GM18868 (cell line): ENCODE measurements at regions not wholly inside any gene's neighbourhood (a gene's known extent, or its start where the extent isn't known, plus 50 kb on each side); places are given as distances from the start of the nearest gene placed in this dataset.
"Not testable (repeated sequence)": the region's sequence is repeated elsewhere in the genome, so short reads cannot be mapped to it uniquely, and the experiment has no call there.

Experiments used
- ATAC-seq: cut with Tn5 transposase; IDR thresholded peaks from one replicate; pipeline ENCODE4 v1.9.1; 2021; ENCODE audit warnings: mild to moderate bottlenecking, moderate library complexity; ENCODE audit not compliant: unreplicated experiment

DNA sequence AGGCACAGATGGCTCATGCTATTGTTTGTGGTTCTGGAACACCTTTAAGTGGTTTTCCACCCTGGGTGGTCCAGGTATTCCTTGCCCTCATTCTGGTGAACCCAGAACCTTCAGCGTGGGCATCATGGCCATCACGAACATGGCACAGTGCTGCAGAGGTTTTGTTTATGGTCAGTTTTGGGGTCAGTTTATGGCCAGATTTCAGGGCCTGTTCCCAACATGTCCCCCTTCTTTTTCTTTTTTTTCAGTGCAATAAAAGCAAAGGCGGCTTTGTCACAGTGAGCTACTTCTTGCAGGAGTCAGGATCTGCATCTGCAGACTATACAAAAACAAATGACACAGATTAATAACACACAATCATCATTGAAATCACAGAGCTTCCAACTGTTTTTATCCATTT is 1085.0 kb upstream of the ALCAM start:
- ATAC-seq, result no peak

DNA sequence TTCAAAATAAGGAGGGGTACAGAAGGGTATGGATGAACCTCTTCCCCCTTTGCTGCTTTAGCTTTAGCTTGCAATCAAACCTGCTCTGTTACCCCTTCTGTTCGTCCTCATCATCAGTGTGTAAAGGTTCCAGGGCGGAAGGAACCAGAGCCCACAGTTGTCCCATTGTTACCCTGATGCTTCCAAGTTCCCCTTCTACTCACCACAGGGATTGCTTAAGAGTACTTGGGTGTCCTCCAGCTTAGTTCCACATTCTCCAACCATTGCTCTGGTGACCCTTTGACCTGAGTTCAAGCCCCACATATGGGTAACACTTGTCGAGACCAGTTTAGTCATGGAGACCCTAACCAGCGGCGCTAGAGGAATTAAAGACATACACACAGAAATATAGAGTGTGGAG is 1080.1 kb upstream of the ALCAM start:
- no peak for ATAC-seq

DNA sequence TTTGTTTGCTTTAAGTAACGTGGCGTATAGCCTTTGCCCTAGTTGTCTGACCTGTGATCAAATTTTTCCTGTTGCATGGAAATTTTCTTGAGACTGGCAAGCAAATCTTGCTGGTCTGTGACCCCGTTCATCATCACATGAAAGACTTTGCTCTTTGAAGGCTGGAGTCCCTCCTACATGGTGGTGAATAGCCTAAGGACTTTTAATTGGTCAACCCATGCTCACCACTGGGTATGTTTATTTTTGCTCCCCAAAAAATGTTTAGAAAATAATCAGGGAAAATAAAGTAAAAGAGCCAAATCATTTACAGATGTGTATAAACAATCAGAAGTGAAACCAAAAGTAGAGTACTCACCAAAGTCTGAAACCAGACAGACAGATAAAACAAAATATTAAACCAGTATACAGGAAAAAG is 1075.3 kb upstream of the ALCAM start:
- peak; percentile 65 for ATAC-seq

DNA sequence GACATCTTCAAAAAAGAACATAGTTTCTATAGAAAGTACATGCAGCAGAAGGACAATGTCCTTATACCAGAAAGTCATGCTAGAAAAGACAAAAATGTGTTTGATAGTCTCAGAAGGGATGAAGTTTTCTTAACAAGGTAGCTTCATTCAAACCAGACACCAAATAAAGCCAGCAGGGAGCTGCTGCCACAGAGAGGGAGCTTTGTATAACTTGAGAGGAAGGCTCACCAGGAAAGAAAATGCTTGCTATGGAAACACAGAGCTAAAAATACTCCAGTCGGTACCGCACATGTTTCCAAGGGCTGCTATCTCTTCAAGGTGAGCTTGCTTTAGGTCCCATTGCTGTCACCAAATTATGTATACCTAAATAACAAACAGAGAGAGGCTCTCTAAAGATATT is 1074.8 kb upstream of the ALCAM start:
- ATAC-seq, result peak; percentile 29

DNA sequence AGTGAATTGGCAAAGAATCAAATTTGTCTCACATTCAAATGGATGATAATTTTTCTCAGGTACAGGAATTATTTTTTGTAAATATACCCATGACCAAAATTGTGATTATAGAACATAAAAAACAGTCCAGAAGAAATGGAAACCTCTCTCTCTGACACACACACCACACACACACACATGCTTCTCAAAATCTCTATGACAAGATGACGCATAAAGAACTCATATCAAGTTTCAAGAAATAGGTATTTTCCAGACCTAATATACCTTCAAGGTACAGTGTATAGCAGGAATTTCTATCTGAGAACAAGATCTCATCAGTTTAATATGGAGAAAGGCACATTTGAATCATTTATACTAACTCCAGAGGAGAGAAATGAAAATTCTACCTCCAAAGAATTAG is 1069.1 kb upstream of the ALCAM start:
- ATAC-seq, result no peak

DNA sequence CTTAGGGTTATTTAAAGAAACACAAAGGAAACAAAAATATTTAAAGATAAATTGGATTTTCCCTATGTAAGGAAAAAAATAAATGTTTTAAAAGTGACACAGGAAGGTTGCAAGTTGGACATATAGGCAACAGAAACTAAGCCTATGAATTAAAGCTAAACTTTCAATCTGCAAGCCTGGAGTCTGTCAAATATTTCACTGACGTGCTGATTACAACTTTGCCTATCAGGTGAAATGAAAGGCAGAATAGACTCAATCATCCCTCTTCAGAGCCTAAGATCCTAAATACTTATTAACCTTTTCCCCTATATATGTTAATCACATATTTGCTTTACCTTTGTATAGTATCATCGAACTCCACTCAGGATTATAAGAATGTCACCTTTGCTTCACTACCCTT is 1068.0 kb upstream of the ALCAM start:
- no peak for ATAC-seq

DNA sequence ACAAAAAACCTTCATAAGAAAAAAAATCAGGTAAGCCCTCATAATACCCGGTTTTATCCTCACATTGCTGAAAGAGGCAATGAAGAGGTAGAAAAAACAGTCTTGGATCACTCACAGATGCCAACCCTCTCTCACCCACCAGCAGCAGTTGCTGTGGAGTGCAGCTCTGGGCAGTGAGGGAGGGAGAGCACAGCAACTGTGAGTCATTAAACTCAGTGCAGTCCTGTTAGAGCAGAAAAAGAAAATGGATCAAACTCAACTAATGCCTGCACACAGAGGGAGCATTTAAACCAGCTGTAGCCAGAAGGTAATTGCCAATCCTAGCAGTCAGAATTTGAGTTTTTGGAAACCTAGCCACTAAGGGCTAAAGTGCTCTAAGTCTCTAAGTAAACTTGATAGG is 1050.6 kb upstream of the ALCAM start:
- ATAC-seq, result no peak

DNA sequence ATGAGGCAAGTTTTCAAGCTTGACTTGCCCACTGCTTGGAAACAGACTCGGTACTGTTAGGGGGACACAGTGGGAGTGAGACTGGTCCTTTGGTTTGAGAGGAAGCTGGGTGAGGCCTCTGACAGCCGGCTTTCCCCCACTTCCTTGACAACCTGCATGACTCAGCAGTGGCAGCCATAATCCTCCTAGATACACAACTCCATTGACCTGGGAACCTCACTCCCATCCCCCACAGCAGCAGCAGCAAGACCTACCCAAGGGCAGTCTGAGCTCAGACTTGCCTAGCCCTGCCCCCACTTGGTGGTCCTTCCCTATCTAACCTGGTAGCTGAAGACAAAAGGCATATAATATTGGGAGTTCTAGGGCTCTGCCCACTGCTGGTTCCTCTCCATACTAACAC is 1043.5 kb upstream of the ALCAM start:
- no peak for ATAC-seq

DNA sequence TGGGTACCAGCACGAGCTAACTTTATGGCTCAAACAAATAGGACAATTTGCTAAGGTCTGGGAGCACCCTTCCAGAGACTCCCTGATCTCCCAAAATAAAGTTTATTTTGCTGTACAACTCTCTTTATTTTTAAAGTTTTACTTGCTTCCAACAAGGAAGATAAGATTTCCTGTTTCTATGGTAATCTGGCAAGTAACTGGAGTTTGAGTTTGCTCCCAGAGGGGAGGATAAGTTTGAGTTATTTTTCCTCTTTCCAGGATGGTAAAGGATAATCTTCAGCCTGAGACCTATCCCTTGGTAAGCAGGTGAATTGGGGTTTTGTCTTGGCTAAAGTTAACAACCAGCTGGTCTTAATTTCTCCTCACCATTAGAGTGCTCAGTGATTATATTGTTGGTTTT is 1019.4 kb upstream of the ALCAM start:
- no peak for ATAC-seq

DNA sequence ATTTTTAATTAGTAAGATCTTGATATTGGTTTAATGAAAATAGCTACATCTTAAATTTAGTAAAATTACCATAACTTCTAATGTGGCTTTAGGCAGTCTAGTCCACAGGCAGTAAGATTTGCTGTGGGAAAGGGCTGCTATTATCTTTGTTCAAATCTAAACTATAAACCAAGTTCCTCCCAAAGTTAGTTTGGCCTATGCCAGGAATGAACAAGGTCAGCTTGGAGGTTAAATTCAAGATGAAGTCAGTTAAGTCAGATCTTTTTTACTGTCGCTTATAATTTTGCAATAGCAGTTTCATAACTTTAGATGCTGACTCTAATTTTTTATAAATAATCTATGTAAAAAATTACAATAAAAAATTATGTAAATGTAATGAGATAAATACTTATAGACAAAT is 1016.9 kb upstream of the ALCAM start:
- ATAC-seq, result no peak

DNA sequence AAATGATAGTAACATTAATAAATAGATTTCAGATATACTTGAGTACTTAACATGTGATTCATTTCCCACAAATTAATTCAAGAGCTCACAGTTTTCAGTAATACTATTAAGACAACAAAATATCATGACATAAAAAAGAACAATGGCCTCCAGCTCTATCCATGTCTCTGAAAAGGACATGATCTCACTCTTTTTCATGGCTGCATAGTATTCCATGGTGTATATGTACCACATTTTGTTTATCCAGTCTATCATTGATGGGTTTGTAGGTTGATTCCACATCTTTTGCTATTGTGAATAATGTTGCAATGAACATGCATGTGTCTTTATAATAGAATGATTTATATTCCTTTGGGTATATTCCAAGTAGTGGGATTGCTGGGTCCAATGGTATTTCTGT is 1012.8 kb upstream of the ALCAM start:
- ATAC-seq, result no peak

DNA sequence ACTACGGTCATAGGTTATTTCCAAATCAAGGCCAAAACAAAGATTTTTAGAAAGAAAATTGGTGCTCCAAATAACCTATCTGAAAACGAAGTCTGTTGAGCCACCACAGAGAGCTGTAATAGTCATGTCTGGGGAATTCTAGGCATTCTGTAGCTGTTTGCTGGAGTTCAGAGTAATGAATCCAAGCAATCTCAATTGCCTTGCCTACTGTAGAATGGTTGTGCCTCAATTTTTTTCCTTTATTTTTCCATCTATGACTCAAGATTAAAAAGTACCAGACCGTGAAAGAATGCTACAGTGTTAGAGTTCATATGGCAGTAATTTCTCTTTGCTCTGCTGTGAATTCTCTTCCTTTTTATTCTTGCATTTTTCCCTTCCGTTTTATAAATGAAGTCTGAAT is 1007.2 kb upstream of the ALCAM start:
- no peak for ATAC-seq

DNA sequence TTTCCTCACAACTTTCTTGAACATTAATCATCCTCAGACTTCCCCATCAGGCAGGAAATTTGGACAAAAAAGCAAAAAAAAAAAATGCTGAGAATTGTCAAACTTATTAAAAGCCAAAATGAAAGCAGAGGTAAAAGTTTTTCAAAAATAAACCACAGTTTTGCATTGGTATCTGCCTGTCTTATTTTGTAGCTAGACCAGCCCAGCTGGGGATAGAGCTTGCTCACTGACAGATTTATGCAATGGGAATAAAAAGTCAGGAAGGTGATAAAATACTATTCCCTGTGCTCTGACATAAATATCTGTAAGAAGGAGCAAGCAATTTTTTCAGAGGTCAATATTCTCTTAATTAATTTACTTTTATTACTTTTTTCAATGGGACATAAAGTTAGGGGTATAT is 1006.7 kb upstream of the ALCAM start:
- no peak for ATAC-seq

DNA sequence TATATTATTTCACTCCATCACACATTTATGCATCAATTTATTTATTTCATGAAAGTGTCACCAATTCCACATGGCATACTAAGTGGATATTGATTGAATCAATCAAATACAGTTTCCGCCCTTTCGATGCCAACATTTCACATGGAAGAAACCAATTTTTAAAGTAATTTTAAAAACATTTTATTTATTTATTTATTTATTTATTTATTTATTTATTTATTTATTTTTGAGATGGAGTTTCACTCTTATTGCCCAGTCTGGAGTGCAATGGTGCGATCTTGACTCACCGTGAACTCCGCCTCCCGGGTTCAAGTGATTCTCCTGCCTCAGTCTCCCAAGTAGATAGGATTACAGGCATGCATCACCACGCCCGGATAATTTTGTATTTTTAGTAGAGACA is 1005.0 kb upstream of the ALCAM start:
- ATAC-seq, result not testable (repeated sequence)

DNA sequence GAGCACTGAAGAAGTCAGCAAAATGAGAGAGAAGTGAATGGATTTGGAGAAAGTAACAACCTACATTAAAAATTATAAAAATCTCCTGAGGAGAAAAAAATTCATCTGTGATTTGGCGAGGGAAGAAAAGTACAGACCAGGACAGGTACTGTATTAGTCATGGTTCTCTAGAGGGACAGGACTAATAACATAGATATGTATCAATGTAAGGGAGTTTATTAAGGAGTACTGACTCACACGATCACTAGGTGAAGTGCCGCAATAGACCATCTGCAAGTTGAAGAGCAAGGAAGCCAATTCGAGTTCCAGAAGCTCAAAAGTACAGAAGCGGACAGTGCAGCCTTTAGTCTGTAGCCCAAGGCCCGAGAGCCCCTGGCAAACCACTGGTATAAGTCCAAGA is 1004.4 kb upstream of the ALCAM start:
- ATAC-seq, result no peak

DNA sequence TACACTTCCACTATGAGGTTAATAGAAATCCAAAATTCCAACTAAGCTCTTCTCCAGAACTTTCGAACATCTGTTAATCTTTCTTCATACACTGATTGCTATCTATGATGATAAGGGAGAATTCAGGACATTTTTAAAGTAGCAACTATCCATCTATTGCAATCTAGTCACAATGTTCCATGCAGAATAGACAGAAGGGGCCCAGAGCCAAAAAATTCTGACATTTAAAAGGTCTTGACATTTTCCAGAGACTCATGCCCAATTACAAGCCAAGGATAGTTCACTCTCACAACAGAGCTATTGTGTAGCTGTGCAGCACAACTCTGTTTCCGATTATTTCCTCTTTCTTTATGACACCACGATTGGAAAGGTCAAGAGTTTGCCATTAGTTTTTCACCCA is 999.7 kb upstream of the ALCAM start:
- ATAC-seq, result no peak

DNA sequence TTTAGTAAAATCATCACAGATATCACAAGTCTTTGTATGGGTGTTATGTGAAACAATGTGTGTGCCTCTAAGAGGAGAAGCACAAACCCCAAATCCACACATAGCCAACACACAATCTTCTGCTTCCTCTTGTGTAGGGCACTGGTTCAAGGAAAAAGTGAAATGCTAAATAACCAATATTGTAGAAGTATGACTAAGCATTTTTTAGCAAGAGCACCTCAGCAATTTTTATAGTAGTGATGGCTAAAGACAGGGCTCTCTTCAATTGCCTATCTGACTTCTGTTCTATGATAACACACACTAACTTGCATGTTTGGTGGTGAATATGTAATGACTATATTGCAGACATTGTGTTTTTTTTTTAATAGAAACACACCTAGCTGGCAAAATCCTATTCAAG is 997.9 kb upstream of the ALCAM start:
- no peak for ATAC-seq

DNA sequence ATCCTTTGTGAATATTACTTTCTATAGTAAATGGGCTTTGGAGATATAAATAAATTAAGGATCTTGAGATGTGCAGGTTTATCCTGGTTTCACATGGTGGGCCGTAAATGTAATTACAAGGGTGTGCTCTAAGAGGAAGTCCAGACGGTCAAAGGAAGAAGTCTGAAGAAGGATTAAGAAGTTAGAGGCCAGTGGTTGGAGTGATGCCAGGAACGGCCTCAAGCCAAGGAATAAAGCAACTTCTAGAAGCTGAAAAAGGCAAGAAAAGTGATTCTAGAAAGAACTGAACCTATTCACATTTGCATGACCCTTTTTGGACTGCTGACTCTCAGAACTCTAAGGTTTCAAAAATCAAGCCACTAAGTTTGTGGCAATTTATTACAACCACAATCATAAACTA is 981.3 kb upstream of the ALCAM start:
- no peak for ATAC-seq

DNA sequence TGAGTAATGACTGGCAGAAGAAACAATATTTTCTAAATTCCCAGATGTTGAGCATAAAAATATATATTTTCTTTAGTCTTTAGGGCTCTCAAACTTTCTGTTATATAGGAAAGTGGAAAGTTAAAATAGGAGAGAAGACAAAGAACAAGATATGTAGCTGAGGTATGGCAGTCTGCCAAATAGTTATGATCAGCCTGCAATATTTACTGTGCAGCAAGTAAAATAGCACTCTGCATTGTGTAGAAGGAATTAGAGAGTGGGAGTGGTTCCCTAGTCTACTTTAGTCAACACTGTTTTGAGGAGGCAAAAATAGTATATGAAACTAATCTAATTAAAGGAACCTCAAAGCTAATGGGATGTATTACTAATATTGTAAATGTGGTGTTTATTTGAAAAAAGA is 978.1 kb upstream of the ALCAM start:
- ATAC-seq, result no peak

DNA sequence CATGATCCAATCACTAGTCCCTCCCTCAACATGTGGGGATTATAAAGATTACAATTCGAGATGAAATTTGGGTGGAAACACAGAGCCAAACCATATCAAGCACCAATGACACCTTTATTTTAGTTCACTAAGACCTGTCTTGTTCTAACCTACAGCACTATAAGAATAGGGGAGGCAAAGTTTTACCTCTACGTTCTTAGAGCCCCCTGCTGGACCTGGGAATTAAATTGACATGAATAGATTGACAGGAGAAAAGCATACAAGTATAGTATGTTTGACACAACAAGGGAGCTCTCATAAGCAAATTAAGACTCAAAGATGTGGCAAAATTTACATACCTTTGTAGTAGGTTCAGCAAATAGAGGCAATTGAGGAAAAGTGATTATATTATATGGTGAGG is 974.4 kb upstream of the ALCAM start:
- ATAC-seq, result no peak

DNA sequence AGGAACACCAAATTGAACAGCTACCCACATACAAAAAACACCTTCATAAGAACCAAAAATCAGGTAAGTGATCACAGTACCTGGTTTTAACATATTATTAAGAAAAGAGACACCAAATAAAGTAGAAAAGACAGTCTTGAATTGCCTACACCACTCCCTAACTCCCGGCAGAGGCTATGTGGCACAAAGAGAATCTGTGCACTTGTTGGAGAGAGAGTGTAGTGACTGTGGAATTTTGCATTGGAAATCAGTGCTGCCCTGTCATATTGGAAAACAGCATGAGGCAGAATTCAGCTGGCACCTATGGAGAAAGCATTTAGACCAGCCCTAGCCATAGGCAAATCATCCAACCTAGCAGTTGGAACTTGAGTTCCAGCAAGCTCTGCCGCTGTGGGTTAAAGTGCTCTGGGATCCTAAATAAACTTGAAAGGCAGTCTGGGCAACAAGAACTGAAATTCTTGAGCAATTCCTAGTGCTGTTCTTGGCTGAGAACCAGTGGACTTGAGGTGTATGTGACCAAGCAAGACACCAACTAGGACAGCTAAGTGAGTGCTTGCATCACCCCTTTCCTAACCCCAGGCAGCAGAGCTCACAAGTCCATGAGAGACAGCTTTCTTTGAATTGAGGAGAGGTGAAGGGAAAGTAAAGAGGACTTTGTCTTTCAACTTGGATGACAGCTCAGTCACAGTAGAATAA is 969.6 kb upstream of the ALCAM start:
- ATAC-seq, result no peak

DNA sequence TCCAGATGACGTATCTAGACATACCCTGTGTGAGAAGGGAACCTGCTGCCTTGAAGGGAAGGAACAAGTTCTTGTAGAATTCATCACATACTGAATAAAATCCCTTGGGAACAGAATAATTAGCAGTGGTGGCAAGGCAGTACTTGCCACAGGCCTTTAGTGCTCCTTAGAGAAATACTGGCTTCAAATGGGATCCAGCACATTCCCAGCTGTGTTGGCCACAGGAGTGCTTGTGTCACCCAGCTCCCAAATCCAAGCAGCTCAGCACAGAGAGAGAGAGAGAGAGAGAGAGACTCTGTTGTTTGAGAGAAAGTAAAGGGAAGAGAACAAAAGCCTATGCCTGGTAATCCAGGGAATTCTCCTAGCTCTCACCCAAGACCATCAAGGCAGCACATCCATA is 969.0 kb upstream of the ALCAM start:
- no peak for ATAC-seq

DNA sequence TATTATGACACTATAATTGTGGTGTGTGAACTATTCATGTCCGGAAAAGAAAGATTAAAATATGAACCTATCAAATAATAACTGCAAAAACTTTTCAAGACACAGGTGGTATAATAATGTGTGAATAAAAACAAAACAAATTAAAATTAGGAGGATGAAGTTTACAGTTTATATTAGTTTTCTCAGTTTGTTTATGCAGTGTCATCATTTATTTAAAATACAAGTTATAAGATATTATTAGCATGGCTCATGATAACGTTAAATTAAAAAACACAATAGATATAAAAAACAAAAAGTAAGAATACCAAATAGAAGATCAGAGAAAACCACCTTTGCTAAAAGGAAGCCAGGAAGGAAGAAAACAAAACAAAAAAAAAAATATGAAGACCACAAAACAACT is 963.8 kb upstream of the ALCAM start:
- no peak for ATAC-seq

DNA sequence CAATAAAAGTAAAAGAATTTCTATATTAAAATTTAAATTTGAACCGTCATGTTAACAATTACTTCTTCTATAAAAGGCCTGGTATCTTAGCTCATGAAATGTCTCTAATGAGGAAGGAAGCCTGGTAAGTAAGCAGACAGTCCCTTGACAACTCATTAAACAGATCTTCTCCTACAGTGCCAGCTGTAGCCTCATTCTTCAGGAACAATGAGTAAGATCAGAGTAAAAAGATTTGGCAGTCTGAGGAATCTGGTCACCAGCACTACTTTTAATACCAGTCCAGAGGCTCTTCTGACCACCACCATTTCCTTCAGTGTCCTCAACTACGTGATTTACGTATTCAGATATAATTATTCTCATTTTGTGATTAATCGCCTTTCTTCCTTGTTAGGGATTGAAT is 955.0 kb upstream of the ALCAM start:
- no peak for ATAC-seq
